SH-SY5Y (cell line): ENCODE measurements at regions not wholly inside any gene's neighbourhood (a gene's known extent, or its start where the extent isn't known, plus 50 kb on each side); places are given as distances from the start of the nearest gene placed in this dataset.

Source experiments
- GATA2 ChIP-seq: IDR thresholded peaks from 2 replicates; pipeline ENCODE4 v1.6.1; 2011; ENCODE audit warnings: mild to moderate bottlenecking, low read depth, low read length
- GATA3 ChIP-seq: IDR thresholded peaks from 2 replicates; pipeline ENCODE4 v1.6.1; 2011; ENCODE audit warnings: low read depth, mild to moderate bottlenecking, low read length, moderate library complexity

GRCh38 chr4:136755531-136755916 lies 776.8 kb downstream of the PCDH18 start:
- TF ChIP-seq GATA3 (no peak), GATA2 (no peak)

GRCh38 chr4:136754810-136755530 lies 777.3 kb downstream of the PCDH18 start:
- TF ChIP-seq GATA2 (no peak), GATA3 (no peak)

- no peak for TF ChIP-seq GATA2
- no peak for TF ChIP-seq GATA3
Observed at GRCh38 chr4:136751556-136751955, 780.7 kb downstream of the PCDH18 start.

- no peak for TF ChIP-seq GATA2
- TF ChIP-seq GATA3, result no peak
Observed at GRCh38 chr4:136750897-136751296, 781.4 kb downstream of the PCDH18 start.

- TF ChIP-seq GATA2, result no peak
- no peak for TF ChIP-seq GATA3
Observed at GRCh38 chr4:136749989-136750388, 782.3 kb downstream of the PCDH18 start.

GRCh38 chr4:136748773-136749172 lies 783.5 kb downstream of the PCDH18 start:
- TF ChIP-seq GATA2 (no peak), GATA3 (no peak)

GRCh38 chr4:136748165-136748564 lies 784.1 kb downstream of the PCDH18 start:
- TF ChIP-seq GATA3 (no peak), GATA2 (no peak)

GRCh38 chr4:136743238-136743637 lies 789.1 kb downstream of the PCDH18 start:
- TF ChIP-seq GATA2, result no peak
- no peak for TF ChIP-seq GATA3

- TF ChIP-seq GATA2 (no peak), GATA3 (no peak)
Observed at GRCh38 chr4:136742333-136742732, 790.0 kb downstream of the PCDH18 start.

GRCh38 chr4:136741468-136741867 lies 790.8 kb downstream of the PCDH18 start:
- no peak for TF ChIP-seq GATA2
- no peak for TF ChIP-seq GATA3

GRCh38 chr4:136740326-136740725 lies 792.0 kb downstream of the PCDH18 start:
- TF ChIP-seq GATA3, result no peak
- no peak for TF ChIP-seq GATA2

GRCh38 chr4:136737066-136737465 lies 795.2 kb downstream of the PCDH18 start:
- TF ChIP-seq GATA3 (no peak), GATA2 (no peak)

- TF ChIP-seq GATA3 (no peak), GATA2 (no peak)
Observed at GRCh38 chr4:136731025-136731424, 801.3 kb downstream of the PCDH18 start.

GRCh38 chr4:136725286-136726081 lies 806.8 kb downstream of the PCDH18 start:
- no peak for TF ChIP-seq GATA2
- TF ChIP-seq GATA3, result no peak

- no peak for TF ChIP-seq GATA3
- no peak for TF ChIP-seq GATA2
Observed at GRCh38 chr4:136713140-136713539, 819.2 kb downstream of the PCDH18 start.

- TF ChIP-seq GATA2 (no peak), GATA3 (no peak)
Observed at GRCh38 chr4:136709897-136710296, 822.4 kb downstream of the PCDH18 start.

- no peak for TF ChIP-seq GATA2
- TF ChIP-seq GATA3, result no peak
Observed at GRCh38 chr4:136706942-136707341, 825.4 kb downstream of the PCDH18 start.
